ENCODE measurements at regions not wholly inside any gene's neighbourhood (a gene's known extent, or its start where the extent isn't known, plus 50 kb on each side); places are given as distances from the start of the nearest gene placed in this dataset.

DNA sequence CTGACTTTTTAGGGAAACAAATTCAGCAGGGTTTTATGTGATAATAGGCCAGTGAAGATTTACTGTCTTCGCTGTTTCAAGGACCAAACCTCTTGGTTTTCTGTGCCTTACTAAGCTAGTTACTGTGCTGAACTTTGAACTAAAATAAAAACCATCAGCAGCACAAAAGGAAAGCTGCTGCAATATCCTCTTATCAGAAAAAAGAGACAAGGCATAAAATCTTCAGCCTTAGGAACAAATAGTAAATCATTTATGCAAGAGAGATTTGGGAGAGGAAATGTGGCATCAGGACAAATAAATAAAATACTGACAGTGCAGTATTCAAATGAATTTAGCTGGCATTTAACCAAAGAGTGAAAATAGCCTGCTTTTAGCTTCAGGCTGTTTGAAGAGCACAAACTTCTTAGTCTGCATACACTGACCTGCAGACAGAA, 64.1 kb upstream of the EHBP1 start:
- no peak overlapping the region for H4K5ac ChIP-seq (ENCODE audit: low read depth, low read length)
- H3K9me1 ChIP-seq (ENCODE audit: insufficient read depth, low read length): 0 out of 2 replicates have a peak, but pooled peaks cover 2% of the 10 kb centered on the region
- no peak overlapping the region for H2BK20ac ChIP-seq (ENCODE audit: low read depth, low read length)
- no peak overlapping the region for H2AFZ ChIP-seq (replicated peaks; ENCODE audit: low read length, poor library complexity)
- no CpG with 5 or more reads among the region's 1 CpG for WGBS, 2 experiments (ENCODE audit: extremely low coverage in 2 of 2, insufficient read length in 1 of 2)
- no peak overlapping the region for H3K14ac ChIP-seq (replicated peaks; ENCODE audit: low read depth, low read length)
- H3K4ac ChIP-seq (ENCODE audit: low read depth, low read length): no peak overlapping the region
- no peaks in the 10 kb centered on the region for H3K79me1 ChIP-seq (ENCODE audit: low read depth in 1 of 2, low read length in 2 of 2)
- no peak overlapping the region for H3K9ac ChIP-seq (ENCODE audit: low read depth, low read length)
- in situ Hi-C loops (cut with MboI; ENCODE audit: low sequenced_read_pairs): no loop called here
- dilution Hi-C loops (cut with HindIII; ENCODE audit: low sequenced_read_pairs, unreplicated experiment): no loop called here
- H3K36me3 ChIP-seq (ENCODE audit: control insufficient read depth, insufficient read depth, low read length): no peaks in the 10 kb centered on the region
- TF ChIP-seq MAFK (IDR thresholded peaks at IDR 0.05; ENCODE audit: low read depth, low read length) (0 out of 2 replicates have a peak, but pooled peaks have one; percentile 8), POLR2A (IDR thresholded peaks at IDR 0.05; ENCODE audit: low read depth, low read length) (no peak), NFE2L2 (IDR thresholded peaks at IDR 0.05; ENCODE audit: low read depth, low read length) (no peak), RAD21 (IDR thresholded peaks at IDR 0.05; ENCODE audit: low read length) (no peak), SMC3 (IDR thresholded peaks at IDR 0.05; ENCODE audit: low read depth, low read length) (no peak), RCOR1 (IDR thresholded peaks at IDR 0.05; ENCODE audit: insufficient replicate concordance, low read length) (no peak)
- TF ChIP-seq, protein P1, sequence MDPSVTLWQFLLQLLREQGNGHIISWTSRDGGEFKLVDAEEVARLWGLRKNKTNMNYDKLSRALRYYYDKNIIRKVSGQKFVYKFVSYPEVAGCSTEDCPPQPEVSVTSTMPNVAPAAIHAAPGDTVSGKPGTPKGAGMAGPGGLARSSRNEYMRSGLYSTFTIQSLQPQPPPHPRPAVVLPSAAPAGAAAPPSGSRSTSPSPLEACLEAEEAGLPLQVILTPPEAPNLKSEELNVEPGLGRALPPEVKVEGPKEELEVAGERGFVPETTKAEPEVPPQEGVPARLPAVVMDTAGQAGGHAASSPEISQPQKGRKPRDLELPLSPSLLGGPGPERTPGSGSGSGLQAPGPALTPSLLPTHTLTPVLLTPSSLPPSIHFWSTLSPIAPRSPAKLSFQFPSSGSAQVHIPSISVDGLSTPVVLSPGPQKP (IDR thresholded peaks at IDR 0.05; ENCODE audit: borderline replicate concordance, low read depth, low read length): no peak
- TF ChIP-seq, protein P2, sequence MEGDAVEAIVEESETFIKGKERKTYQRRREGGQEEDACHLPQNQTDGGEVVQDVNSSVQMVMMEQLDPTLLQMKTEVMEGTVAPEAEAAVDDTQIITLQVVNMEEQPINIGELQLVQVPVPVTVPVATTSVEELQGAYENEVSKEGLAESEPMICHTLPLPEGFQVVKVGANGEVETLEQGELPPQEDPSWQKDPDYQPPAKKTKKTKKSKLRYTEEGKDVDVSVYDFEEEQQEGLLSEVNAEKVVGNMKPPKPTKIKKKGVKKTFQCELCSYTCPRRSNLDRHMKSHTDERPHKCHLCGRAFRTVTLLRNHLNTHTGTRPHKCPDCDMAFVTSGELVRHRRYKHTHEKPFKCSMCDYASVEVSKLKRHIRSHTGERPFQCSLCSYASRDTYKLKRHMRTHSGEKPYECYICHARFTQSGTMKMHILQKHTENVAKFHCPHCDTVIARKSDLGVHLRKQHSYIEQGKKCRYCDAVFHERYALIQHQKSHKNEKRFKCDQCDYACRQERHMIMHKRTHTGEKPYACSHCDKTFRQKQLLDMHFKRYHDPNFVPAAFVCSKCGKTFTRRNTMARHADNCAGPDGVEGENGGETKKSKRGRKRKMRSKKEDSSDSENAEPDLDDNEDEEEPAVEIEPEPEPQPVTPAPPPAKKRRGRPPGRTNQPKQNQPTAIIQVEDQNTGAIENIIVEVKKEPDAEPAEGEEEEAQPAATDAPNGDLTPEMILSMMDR (conservative IDR thresholded peaks at IDR 0.05; ENCODE audit: low read depth, low read length): no peak
- TF ChIP-seq, protein P3, sequence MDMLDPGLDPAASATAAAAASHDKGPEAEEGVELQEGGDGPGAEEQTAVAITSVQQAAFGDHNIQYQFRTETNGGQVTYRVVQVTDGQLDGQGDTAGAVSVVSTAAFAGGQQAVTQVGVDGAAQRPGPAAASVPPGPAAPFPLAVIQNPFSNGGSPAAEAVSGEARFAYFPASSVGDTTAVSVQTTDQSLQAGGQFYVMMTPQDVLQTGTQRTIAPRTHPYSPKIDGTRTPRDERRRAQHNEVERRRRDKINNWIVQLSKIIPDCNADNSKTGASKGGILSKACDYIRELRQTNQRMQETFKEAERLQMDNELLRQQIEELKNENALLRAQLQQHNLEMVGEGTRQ (IDR thresholded peaks at IDR 0.05; ENCODE audit: low read depth, low read length): no peak
- no peaks in the 10 kb centered on the region; the same call in 1 of the 2 replicates for H3K4me1 ChIP-seq (ENCODE audit: control insufficient read depth, insufficient read depth, low read length)
- no TSS peak for BruUV-seq (replicated peaks)
- H3K27me3 ChIP-seq (ENCODE audit: control insufficient read depth, insufficient read depth, low read length): no peaks in the 10 kb centered on the region
- H3K23ac ChIP-seq (ENCODE audit: low read depth, low read length): no peak overlapping the region
- no peak overlapping the region; the same call in 1 of the 2 replicates for H3K4me2 ChIP-seq (ENCODE audit: low read depth, low read length)
- H2BK15ac ChIP-seq (ENCODE audit: low read depth, low read length): no peak overlapping the region
- no peak overlapping the region for H4K91ac ChIP-seq (ENCODE audit: insufficient read depth, low read depth, low read length)
- DNase-seq: no peak
- no peak overlapping the region for H3K27ac ChIP-seq (ENCODE audit: insufficient read depth, low read length)
- no peak overlapping the region for H2BK120ac ChIP-seq (ENCODE audit: low read depth, low read length)
- no peak overlapping the region for H3K4me3 ChIP-seq (ENCODE audit: insufficient read depth, low read depth, low read length)
- no peaks in the 10 kb centered on the region for H3K9me3 ChIP-seq (ENCODE audit: control insufficient read depth, insufficient read depth, low read length)
- no peak overlapping the region for H3K18ac ChIP-seq (ENCODE audit: low read depth, low read length)
- no peak overlapping the region for H2BK5ac ChIP-seq (ENCODE audit: low read depth, low read length, poor library complexity, severe bottlenecking)
- no peak overlapping the region for H2AK5ac ChIP-seq (ENCODE audit: low read depth, low read length)
- ATAC-seq (ENCODE audit: low read depth): peak; percentile 35
- H4K20me1 ChIP-seq (ENCODE audit: insufficient read depth, low read length): no peaks in the 10 kb centered on the region
- H3K56ac ChIP-seq (ENCODE audit: extremely low read depth, insufficient read depth, low read length): no peak overlapping the region
- no peak overlapping the region for H2AK9ac ChIP-seq (replicated peaks; ENCODE audit: low read depth, low read length, poor library complexity)
- ChIA-PET CTCF (no interaction called here), POLR2A (ENCODE audit: unreplicated experiment) (no interaction called here)
- intact Hi-C loops (cut with micrococcal nuclease): no loop called here
- no peak overlapping the region for H4K8ac ChIP-seq (ENCODE audit: low read depth in 2 of 2, low read length in 2 of 2)

All from IMR-90 (cell line).